ENCODE measurements at regions not wholly inside any gene's neighbourhood (a gene's known extent, or its start where the extent isn't known, plus 50 kb on each side); places are given as distances from the start of the nearest gene placed in this dataset.

DNA sequence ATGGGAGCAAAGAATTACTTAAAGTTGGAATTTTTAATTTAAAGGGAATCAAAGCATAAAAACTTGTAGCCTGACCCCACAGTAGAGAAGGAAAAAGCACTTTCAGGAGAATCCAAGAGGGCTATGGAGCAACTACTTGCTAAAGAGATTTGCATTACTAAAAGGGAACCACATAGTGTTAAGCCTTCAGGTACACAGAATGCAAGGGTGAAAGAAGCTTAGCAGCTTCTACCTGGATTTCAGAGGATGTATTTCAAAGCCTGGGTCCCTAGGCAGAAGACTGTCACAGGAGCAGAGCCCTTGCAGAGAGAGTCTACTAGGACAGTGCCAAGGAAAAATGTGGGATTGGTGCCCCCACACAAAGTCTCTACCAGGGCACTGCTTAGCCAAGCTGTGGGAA lies 575.0 kb downstream of the GBE1 start:
- TF ChIP-seq, protein P1, sequence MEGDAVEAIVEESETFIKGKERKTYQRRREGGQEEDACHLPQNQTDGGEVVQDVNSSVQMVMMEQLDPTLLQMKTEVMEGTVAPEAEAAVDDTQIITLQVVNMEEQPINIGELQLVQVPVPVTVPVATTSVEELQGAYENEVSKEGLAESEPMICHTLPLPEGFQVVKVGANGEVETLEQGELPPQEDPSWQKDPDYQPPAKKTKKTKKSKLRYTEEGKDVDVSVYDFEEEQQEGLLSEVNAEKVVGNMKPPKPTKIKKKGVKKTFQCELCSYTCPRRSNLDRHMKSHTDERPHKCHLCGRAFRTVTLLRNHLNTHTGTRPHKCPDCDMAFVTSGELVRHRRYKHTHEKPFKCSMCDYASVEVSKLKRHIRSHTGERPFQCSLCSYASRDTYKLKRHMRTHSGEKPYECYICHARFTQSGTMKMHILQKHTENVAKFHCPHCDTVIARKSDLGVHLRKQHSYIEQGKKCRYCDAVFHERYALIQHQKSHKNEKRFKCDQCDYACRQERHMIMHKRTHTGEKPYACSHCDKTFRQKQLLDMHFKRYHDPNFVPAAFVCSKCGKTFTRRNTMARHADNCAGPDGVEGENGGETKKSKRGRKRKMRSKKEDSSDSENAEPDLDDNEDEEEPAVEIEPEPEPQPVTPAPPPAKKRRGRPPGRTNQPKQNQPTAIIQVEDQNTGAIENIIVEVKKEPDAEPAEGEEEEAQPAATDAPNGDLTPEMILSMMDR (conservative IDR thresholded peaks at IDR 0.05; ENCODE audit: low read length) = no peak
- no peak for TF ChIP-seq EZH2phosphoT487 (IDR thresholded peaks at IDR 0.05; ENCODE audit: borderline replicate concordance, low read depth, low read length)
